ENCODE measurements at regions not wholly inside any gene's neighbourhood (a gene's known extent, or its start where the extent isn't known, plus 50 kb on each side); places are given as distances from the start of the nearest gene placed in this dataset.

- TF ChIP-seq ELF4 (IDR thresholded peaks at IDR 0.05) = no peak
- no peak for TF ChIP-seq SUZ12 (IDR thresholded peaks at IDR 0.05)
- no peak for TF ChIP-seq NFRKB (IDR thresholded peaks at IDR 0.05)
- no peak for TF ChIP-seq TARDBP (IDR thresholded peaks at IDR 0.05)
- TF ChIP-seq FOXM1 (IDR thresholded peaks at IDR 0.05; ENCODE audit: borderline replicate concordance) = no peak
These were observed 61.2 kb downstream of the MBD3L1 start for GRCh38 chr19:8893419-8893818.
